Nephron (organoid): ENCODE measurements at regions not wholly inside any gene's neighbourhood (a gene's known extent, or its start where the extent isn't known, plus 50 kb on each side); places are given as distances from the start of the nearest gene placed in this dataset.

Source experiments
- H3K27ac Mint-ChIP-seq, 3 experiments: 2 replicates each; pipeline ENCODE4 v1.8.0; 2020; ENCODE audit warnings: mixed read lengths in 3 of 3, mild to moderate bottlenecking in 2 of 3, moderate library complexity in 1 of 3
- H3K27me3 Mint-ChIP-seq: 2 replicates; pipeline ENCODE4 v1.8.0; 2021; ENCODE audit warnings: low read depth, mild to moderate bottlenecking, moderate library complexity, mixed read lengths
- H3K36me3 Mint-ChIP-seq: 2 replicates; pipeline ENCODE4 v1.8.0; 2020; ENCODE audit warnings: low read depth, mixed read lengths
- H3K4me1 Mint-ChIP-seq: 2 replicates; pipeline ENCODE4 v1.8.0; 2020; ENCODE audit warnings: mixed read lengths
- H3K4me3 Mint-ChIP-seq, 3 experiments: 2 replicates each; pipeline ENCODE4 v1.8.0; 2020; ENCODE audit warnings: mild to moderate bottlenecking in 3 of 3, mixed read lengths in 3 of 3, moderate library complexity in 2 of 3
- H3K9me3 Mint-ChIP-seq: 2 replicates; pipeline ENCODE4 v1.8.0; 2020; ENCODE audit warnings: mixed read lengths
- CTCF ChIP-seq, 3 experiments: fragments of 200-600 bp; sonication (generic); IDR thresholded peaks; one replicate each; pipeline ENCODE4 v1.5.0; 2021; ENCODE audit warnings: antibody characterized with exemption in 3 of 3; ENCODE audit not compliant: unreplicated experiment in 3 of 3

- no peaks in the 10 kb centered on the region for H3K27me3 Mint-ChIP-seq
- TF ChIP-seq CTCF (IDR thresholded peaks at IDR 0.05; ENCODE audit: unreplicated experiment in 3 of 3), result no peak
- H3K4me1 Mint-ChIP-seq, result no peaks in the 10 kb centered on the region
- H3K4me3 Mint-ChIP-seq, result no peak overlapping the region
- no peak overlapping the region for H3K27ac Mint-ChIP-seq
- H3K36me3 Mint-ChIP-seq, result no peaks in the 10 kb centered on the region
- H3K9me3 Mint-ChIP-seq, result no peaks in the 10 kb centered on the region
These were observed 193.9 kb upstream of the MRPS30 start for GRCh38 chr5:44614845-44615244.

GRCh38 chr5:44613936-44614335 lies 194.8 kb upstream of the MRPS30 start:
- no peak for TF ChIP-seq CTCF (IDR thresholded peaks at IDR 0.05; ENCODE audit: unreplicated experiment in 3 of 3)
- Mint-ChIP-seq H3K36me3 (no peaks in the 10 kb centered on the region), H3K27ac (no peak overlapping the region), H3K4me1 (no peaks in the 10 kb centered on the region), H3K9me3 (no peaks in the 10 kb centered on the region), H3K27me3 (no peaks in the 10 kb centered on the region), H3K4me3 (no peak overlapping the region)

GRCh38 chr5:44605926-44606325 lies 202.8 kb upstream of the MRPS30 start:
- no peak for TF ChIP-seq CTCF (IDR thresholded peaks at IDR 0.05; ENCODE audit: unreplicated experiment in 3 of 3)
- Mint-ChIP-seq H3K36me3 (no peaks in the 10 kb centered on the region), H3K9me3 (peaks cover 4% of the 10 kb centered on the region), H3K27me3 (peaks cover 5% of the 10 kb centered on the region), H3K4me3 (no peak overlapping the region), H3K27ac (peak overlapping the region in 1 of 3 experiments; percentile 65), H3K4me1 (no peaks in the 10 kb centered on the region)

GRCh38 chr5:44603496-44604272 lies 205.1 kb upstream of the MRPS30 start:
- no peak for TF ChIP-seq CTCF (IDR thresholded peaks at IDR 0.05; ENCODE audit: unreplicated experiment in 3 of 3)

GRCh38 chr5:44574678-44575077 lies 185.5 kb upstream of the FGF10 start:
- TF ChIP-seq CTCF (IDR thresholded peaks at IDR 0.05; ENCODE audit: unreplicated experiment in 3 of 3), result no peak
- H3K9me3 Mint-ChIP-seq, result peaks cover 15% of the 10 kb centered on the region
- no peak overlapping the region for H3K27ac Mint-ChIP-seq
- H3K4me3 Mint-ChIP-seq, result no peak overlapping the region
- H3K36me3 Mint-ChIP-seq, result no peaks in the 10 kb centered on the region
- no peaks in the 10 kb centered on the region for H3K27me3 Mint-ChIP-seq
- no peaks in the 10 kb centered on the region for H3K4me1 Mint-ChIP-seq

More at GRCh38 chr5:44603496-44604272, 205.1 kb upstream of the MRPS30 start:
- Mint-ChIP-seq H3K27me3 (peaks cover 5% of the 10 kb centered on the region), H3K4me3 (no peak overlapping the region), H3K36me3 (no peaks in the 10 kb centered on the region), H3K9me3 (peaks cover 8% of the 10 kb centered on the region), H3K4me1 (no peaks in the 10 kb centered on the region), H3K27ac (no peak overlapping the region)

GRCh38 chr5:44568519-44568918 lies 179.3 kb upstream of the FGF10 start:
- TF ChIP-seq CTCF (IDR thresholded peaks at IDR 0.05; ENCODE audit: unreplicated experiment in 3 of 3), result no peak
- Mint-ChIP-seq H3K27ac (no peak overlapping the region), H3K4me1 (no peaks in the 10 kb centered on the region), H3K4me3 (no peak overlapping the region), H3K36me3 (no peaks in the 10 kb centered on the region), H3K27me3 (no peaks in the 10 kb centered on the region), H3K9me3 (peaks cover 3% of the 10 kb centered on the region)
